BLaER1 treated with 17β-estradiol and CSF1 and Interleukin-3, amounts not matched to agents 10 nM and 100 nM (cell line): ENCODE measurements at regions not wholly inside any gene's neighbourhood (a gene's known extent, or its start where the extent isn't known, plus 50 kb on each side); places are given as distances from the start of the nearest gene placed in this dataset.
"Not testable (repeated sequence)": the region's sequence is repeated elsewhere in the genome, so short reads cannot be mapped to it uniquely, and the experiment has no call there.

Source experiments
- H3K27ac ChIP-seq, 11 experiments: shearing (Covaris generic); formaldehyde crosslinking; 2 replicates each; pipeline ENCODE4 v1.8.1; 2022
- H3K27me3 ChIP-seq, 11 experiments: shearing (Covaris generic); formaldehyde crosslinking; 2 replicates each; pipeline ENCODE4 v1.8.1; 2022
- H3K36me3 ChIP-seq, 11 experiments: shearing (Covaris generic); formaldehyde crosslinking; 2 replicates each; pipeline ENCODE4 v1.8.1; 2022
- H3K4me1 ChIP-seq, 10 experiments: shearing (Covaris generic); formaldehyde crosslinking; 2 replicates each; pipeline ENCODE4 v1.8.1; 2022
- H3K4me2 ChIP-seq, 11 experiments: shearing (Covaris generic); formaldehyde crosslinking; 2 replicates each; pipeline ENCODE4 v1.8.1; 2022
- H3K4me3 ChIP-seq, 10 experiments: shearing (Covaris generic); formaldehyde crosslinking; 2 replicates each; pipeline ENCODE4 v1.8.1; 2022
- H3K9ac ChIP-seq, 11 experiments: shearing (Covaris generic); formaldehyde crosslinking; 2 replicates each; pipeline ENCODE4 v1.8.1; 2022
- H3K9me3 ChIP-seq, 11 experiments: shearing (Covaris generic); formaldehyde crosslinking; replicated peaks in 1 of 11; 2 replicates each; pipeline ENCODE4 v1.8.1; 2022
- H4K20me1 ChIP-seq, 11 experiments: shearing (Covaris generic); formaldehyde crosslinking; 2 replicates each; pipeline ENCODE4 v1.8.1; 2022
- Cebpa-rat ChIP-seq, 11 experiments: shearing (Covaris generic); IDR thresholded peaks; 2 replicates each; pipeline ENCODE4 v1.8.1; 2022

DNA sequence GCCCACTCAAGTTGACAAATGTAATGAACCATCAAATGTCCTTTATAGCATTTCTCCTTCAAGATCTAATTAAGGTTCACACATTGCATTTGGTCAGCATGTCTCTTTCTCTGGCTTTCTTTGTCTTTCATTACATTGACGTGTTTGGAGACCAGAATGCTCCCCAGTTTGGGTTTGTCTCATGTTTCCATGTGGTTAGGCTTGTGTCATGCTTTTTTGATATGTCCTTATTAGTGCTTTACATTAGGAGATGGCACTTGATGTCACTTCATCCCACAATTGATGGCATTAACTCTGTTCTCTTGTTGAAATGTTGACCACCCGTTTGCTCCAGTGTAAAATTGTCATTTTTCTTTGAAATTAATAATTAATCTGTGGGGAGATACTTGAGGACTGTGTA lies 165.8 kb downstream of the AKAIN1 start:
- H4K20me1 ChIP-seq = no peaks in the 10 kb centered on the region
- H3K9ac ChIP-seq = no peak overlapping the region
- no peaks in the 10 kb centered on the region for H3K27me3 ChIP-seq
- no peak overlapping the region for H3K27ac ChIP-seq
- no peaks in the 10 kb centered on the region for H3K36me3 ChIP-seq
- H3K9me3 ChIP-seq = peaks cover 13 to 31% (median 23%) of the 10 kb centered on the region in 11 experiments; a peak in 20 of 22 replicates
- H3K4me1 ChIP-seq = no peaks in the 10 kb centered on the region
- no peak overlapping the region for H3K4me3 ChIP-seq
- TF ChIP-seq Cebpa-rat (IDR thresholded peaks at IDR 0.05) = no peak
- H3K4me2 ChIP-seq = no peak overlapping the region

DNA sequence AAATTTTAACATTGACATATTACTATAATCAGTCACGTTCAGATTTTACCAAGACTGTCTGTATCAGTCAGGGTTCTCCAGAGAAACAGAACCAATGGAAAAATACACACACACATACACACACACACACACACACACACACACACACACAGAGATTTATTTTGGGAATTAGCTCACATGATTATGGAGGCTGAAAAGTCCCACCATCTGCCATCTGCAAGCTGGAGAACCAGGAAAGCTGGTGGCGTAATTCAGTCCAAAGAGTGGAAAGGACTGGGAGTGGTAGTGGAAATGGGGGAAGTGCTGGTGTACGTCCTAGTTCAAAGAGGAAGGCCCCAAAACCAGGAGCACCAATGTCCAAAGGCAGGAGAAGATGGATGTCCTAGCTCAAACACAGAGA lies 166.4 kb downstream of the AKAIN1 start:
- Histone ChIP-seq H3K4me2 (no peak overlapping the region), H4K20me1 (no peaks in the 10 kb centered on the region), H3K9me3 (peaks cover 13 to 28% (median 22%) of the 10 kb centered on the region in 11 experiments; a peak in 20 of 22 replicates), H3K27ac (no peak overlapping the region), H3K4me1 (no peaks in the 10 kb centered on the region), H3K27me3 (no peaks in the 10 kb centered on the region), H3K36me3 (no peaks in the 10 kb centered on the region), H3K9ac (no peak overlapping the region), H3K4me3 (no peak overlapping the region)
- TF ChIP-seq Cebpa-rat (IDR thresholded peaks at IDR 0.05) = no peak

DNA sequence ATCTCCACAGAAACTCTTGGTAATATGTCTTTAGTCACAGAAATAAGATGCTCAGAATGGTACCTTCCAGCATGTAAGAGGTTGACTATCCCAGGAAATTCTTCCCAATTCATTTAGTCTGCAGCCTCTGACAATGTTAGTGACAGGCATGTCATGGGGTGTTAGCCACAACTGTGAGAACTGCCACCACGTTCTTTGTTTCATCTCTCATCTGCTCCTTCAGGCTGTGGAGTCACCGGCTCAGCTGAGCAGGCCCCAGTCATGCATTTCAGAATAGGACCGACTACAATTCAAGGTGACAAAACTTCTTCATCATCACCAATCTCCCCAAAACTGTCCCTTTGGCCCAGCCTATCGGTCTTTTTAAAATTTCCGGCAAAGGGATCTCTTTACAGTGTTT lies 167.5 kb downstream of the AKAIN1 start:
- Histone ChIP-seq H3K27ac (no peak overlapping the region), H3K9ac (no peak overlapping the region), H3K4me2 (no peak overlapping the region), H3K36me3 (no peaks in the 10 kb centered on the region), H3K4me1 (no peaks in the 10 kb centered on the region), H3K27me3 (no peaks in the 10 kb centered on the region), H3K4me3 (no peak overlapping the region), H4K20me1 (no peaks in the 10 kb centered on the region), H3K9me3 (peaks cover 6 to 18% (median 13%) of the 10 kb centered on the region in 11 experiments; a peak in 20 of 22 replicates)
- no peak for TF ChIP-seq Cebpa-rat (IDR thresholded peaks at IDR 0.05)

DNA sequence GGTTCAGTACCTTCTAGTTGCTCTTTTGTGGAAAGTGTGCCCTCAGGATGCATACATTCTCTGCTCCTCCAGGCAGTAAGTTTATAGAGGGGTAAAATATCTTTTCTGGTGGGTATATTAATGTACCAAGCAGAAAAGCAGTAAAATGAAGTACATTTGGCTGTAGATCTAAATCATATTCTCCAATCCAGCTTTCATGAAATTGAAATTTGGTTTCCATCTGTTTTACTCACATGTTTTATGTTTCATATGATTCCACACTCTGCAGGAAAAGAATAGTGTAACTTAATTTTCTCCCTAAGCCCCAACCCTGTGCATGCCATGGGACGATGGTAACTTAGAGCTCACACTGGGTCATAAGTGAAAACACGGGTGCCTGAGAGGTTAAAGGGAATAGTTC lies 172.3 kb downstream of the AKAIN1 start:
- no peak for TF ChIP-seq Cebpa-rat (IDR thresholded peaks at IDR 0.05)

DNA sequence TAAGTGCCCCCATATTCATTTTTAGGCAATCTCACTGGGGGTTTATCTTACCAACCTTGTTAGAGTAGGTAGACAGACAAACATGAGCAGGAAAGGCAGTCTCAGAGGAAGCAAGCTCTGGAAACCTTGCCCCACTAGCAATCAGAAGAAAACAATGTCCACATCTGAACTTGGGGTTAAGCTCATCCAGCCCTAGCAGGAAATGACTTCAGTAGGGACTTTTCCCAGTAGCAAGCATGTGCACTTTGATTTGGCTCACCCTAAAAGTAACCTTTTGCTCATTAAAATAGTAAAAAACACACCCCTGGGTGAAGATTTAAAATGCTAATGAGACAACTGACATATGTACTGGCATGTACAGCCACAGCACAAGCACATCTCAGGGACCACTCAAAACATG lies 175.5 kb downstream of the AKAIN1 start:
- no peak overlapping the region for H3K4me3 ChIP-seq
- no peak for TF ChIP-seq Cebpa-rat (IDR thresholded peaks at IDR 0.05)
- no peak overlapping the region for H3K27ac ChIP-seq
- H3K9ac ChIP-seq = no peak overlapping the region
- H3K4me2 ChIP-seq = 0 out of 22 replicates have a peak overlapping the region, but pooled peaks of 1 of the 11 experiments have one; percentile 21
- H3K9me3 ChIP-seq = peaks cover 6 to 12% (median 8%) of the 10 kb centered on the region in 11 experiments; a peak in 16 of 22 replicates
- H3K36me3 ChIP-seq = no peaks in the 10 kb centered on the region
- H3K4me1 ChIP-seq = 0 out of 20 replicates have a peak, but pooled peaks cover 0 to 5% (median 0%) of the 10 kb centered on the region in 10 experiments
- H4K20me1 ChIP-seq = no peaks in the 10 kb centered on the region
- no peaks in the 10 kb centered on the region for H3K27me3 ChIP-seq

More for the DNA sequence above, 172.3 kb downstream of the AKAIN1 start:
- H3K4me1 ChIP-seq = 0 out of 20 replicates have a peak, but pooled peaks cover 0 to 5% (median 0%) of the 10 kb centered on the region in 10 experiments
- no peaks in the 10 kb centered on the region; a peak in 1 of 22 replicates for H3K9me3 ChIP-seq
- H4K20me1 ChIP-seq = no peaks in the 10 kb centered on the region
- no peak overlapping the region for H3K9ac ChIP-seq
- no peak overlapping the region for H3K4me2 ChIP-seq
- no peak overlapping the region for H3K4me3 ChIP-seq
- H3K27ac ChIP-seq = no peak overlapping the region
- H3K27me3 ChIP-seq = no peaks in the 10 kb centered on the region
- no peaks in the 10 kb centered on the region for H3K36me3 ChIP-seq

DNA sequence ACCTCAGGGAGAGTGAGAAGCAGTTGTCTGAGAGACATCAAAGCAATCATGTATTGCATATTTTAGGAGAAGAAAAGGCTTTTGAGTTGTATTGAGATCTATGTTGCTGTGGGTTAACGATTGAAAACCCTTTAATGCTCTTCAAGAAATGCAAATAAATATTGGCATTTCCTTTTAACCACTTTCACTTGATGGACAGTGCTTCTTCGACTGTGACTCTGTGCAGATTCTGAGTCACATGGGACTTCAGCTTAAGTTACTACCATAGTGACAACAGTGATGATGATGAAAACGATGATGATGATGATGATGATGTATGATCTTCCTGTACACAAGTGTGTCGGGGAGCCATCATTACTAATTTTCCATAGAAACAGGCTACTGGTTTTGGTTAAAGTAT lies 181.8 kb downstream of the AKAIN1 start:
- H3K36me3 ChIP-seq = no peaks in the 10 kb centered on the region
- peak overlapping the region in 1 of 11 experiments; percentile 7; a peak in 1 of 22 replicates for H3K4me2 ChIP-seq
- no peaks in the 10 kb centered on the region for H3K27me3 ChIP-seq
- no peak overlapping the region for H3K9ac ChIP-seq
- H3K4me3 ChIP-seq = no peak overlapping the region
- H3K4me1 ChIP-seq = peaks cover 0 to 9% (median 0%) of the 10 kb centered on the region in 10 experiments; a peak in 2 of 20 replicates
- no peak overlapping the region for H3K27ac ChIP-seq
- peaks cover 6 to 12% (median 8%) of the 10 kb centered on the region in 11 experiments; a peak in 16 of 22 replicates for H3K9me3 ChIP-seq
- H4K20me1 ChIP-seq = no peaks in the 10 kb centered on the region
- no peak for TF ChIP-seq Cebpa-rat (IDR thresholded peaks at IDR 0.05)

DNA sequence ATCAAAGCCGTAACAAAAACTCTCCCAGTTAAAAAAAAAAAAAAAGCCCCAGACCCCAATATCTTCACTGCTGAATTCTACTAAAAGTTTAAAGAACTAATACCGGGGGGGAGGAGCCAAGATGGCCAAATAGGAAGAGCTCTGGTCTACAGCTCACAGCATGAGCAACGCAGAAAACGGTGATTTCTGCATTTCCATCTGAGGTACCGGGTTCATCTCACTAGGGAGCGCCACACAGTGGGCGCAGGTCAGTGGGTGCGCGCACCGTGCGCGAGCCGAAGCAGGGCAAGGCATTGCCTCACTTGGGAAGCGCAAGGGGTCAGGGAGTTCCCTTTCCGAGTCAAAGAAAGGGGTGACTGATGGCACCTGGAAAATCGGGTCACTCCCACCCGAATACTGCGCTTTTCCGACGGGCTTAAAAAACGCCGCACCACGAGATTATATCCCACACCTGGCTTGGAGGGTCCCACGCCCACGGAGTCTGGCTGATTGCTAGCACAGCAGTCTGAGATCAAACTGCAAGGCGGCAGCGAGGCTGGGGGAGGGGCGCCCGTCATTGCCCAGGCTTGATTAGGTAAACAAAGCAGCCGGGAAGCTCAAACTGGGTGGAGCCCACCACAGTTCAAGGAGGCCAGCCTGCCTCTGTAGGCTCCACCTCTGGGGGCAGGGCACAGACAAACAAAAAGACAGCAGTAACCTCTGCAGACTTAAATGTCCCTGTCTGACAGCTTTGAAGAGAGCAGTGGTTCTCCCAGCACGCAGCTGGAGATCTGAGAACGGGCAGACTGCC lies 192.8 kb downstream of the AKAIN1 start:
- H3K4me3 ChIP-seq, H4K20me1 ChIP-seq, H3K36me3 ChIP-seq, H3K27me3 ChIP-seq, H3K9me3 ChIP-seq, H3K27ac ChIP-seq, H3K4me1 ChIP-seq, H3K9ac ChIP-seq, H3K4me2 ChIP-seq: not testable (repeated sequence)

DNA sequence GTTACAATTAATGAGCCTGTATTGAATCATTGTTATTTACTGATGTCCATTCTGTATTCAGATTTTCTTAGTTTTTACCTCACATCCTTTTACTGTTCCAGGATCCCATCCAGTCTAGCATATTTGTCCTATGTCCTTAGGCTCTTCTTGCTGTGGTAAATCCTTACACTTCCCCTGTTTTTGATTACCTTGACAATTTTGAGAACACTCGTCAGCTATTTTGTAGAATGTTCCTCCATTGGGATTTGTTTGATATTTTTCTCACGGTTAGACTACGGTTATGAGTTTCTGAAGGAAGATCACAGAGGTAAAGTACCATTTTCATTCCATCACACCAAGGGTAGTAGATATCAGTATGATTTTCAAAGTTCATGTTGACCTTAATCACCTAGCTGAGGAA lies 202.3 kb downstream of the AKAIN1 start:
- Histone ChIP-seq H3K36me3 (no peaks in the 10 kb centered on the region), H3K9me3 (peaks cover 31 to 40% (median 36%) of the 10 kb centered on the region in 11 experiments), H3K27ac (no peak overlapping the region)

DNA sequence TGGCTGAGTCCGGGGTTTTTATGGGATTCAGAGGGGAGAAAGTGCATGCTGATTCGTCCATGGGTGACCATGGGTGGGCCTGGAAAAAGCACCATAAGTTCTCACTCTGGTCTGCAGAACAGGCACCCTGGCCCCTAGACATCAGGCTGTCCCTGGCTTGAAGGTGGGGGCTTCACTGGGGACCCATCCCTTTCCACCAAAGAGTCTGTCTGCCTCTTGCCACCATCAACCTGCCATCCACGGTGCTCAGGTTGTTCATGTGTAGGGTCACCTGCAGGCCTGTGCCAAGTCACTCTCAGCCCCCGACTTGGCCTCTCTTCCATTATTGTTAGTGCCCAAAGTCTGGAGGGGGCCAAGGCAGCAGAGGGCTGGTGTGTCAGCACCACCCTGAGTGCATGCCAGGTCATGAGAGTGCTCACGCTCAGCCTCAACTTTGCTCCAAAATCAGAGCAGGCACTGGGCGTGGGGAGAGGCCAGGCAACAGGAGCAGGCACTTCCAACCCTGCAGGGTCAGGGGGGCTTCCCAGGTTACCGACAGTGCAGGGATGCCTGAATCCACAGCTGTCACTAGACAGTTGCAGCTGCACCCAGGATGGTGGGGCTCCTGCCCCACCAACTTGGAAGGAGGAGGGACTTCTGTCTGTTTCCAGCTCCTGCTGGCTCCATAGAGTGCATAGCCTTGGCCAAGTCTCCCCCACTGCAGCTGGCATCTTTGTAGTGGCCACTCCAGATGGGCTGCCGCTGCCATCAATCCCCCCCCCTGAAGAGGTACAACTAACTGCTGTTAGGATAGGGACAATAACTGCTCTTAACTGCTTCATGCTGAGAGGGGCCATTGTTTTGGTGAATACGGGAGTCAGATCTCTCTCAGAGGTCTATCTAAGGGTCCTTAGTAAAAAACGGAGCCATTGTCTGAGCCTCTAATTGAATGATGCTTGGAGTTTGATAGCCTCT lies 209.3 kb downstream of the AKAIN1 start:
- H3K9ac ChIP-seq = no peak overlapping the region
- peaks cover 23 to 29% (median 25%) of the 10 kb centered on the region in 11 experiments for H3K9me3 ChIP-seq
- H3K36me3 ChIP-seq = no peaks in the 10 kb centered on the region
- H3K27me3 ChIP-seq = no peaks in the 10 kb centered on the region
- H3K4me1 ChIP-seq = no peaks in the 10 kb centered on the region
- H3K4me3 ChIP-seq = no peak overlapping the region
- H3K27ac ChIP-seq = no peak overlapping the region
- no peak for TF ChIP-seq Cebpa-rat (IDR thresholded peaks at IDR 0.05)
- no peak overlapping the region for H3K4me2 ChIP-seq
- no peaks in the 10 kb centered on the region for H4K20me1 ChIP-seq

More for the DNA sequence above, 202.3 kb downstream of the AKAIN1 start:
- no peak overlapping the region for H3K4me2 ChIP-seq
- no peaks in the 10 kb centered on the region for H3K27me3 ChIP-seq
- no peak for TF ChIP-seq Cebpa-rat (IDR thresholded peaks at IDR 0.05)
- H3K4me1 ChIP-seq = no peaks in the 10 kb centered on the region
- no peaks in the 10 kb centered on the region for H4K20me1 ChIP-seq
- H3K9ac ChIP-seq = no peak overlapping the region
- no peak overlapping the region for H3K4me3 ChIP-seq
